Stimulated activated CD8-positive, alpha-beta memory T cell treated with anti-CD3 and anti-CD28 coated beads, Interleukin-12 subunit alpha, Interleukin-12 subunit beta, amount 100 ng/mL, for 4 hours (primary cell): ENCODE measurements at regions not wholly inside any gene's neighbourhood (a gene's known extent, or its start where the extent isn't known, plus 50 kb on each side); places are given as distances from the start of the nearest gene placed in this dataset.

Source experiments
- DNase-seq: peaks from one replicate; pipeline ENCODE4 v3.0.0-alpha.2; 2020; ENCODE audit warnings: low read depth

DNA sequence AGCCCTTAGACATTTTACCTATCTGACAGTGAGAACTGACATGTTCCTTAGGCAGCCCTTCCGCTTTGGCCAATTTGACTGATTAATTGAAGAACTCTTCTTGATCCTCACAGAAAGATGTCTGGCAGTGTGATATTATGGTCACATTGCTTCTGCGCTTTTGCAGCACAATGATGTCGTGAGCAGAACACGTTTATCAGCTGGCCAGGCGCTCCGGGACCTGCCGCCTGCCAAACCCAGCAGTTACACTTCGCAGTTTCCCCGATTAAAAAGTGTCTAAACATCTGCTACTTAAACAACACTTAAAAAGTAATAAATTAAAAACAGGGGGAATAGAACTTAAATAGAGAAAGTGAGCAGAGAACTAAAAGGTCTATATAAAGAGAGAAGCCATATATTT is 103.5 kb upstream of the ETS2 start:
- no peak for DNase-seq

DNA sequence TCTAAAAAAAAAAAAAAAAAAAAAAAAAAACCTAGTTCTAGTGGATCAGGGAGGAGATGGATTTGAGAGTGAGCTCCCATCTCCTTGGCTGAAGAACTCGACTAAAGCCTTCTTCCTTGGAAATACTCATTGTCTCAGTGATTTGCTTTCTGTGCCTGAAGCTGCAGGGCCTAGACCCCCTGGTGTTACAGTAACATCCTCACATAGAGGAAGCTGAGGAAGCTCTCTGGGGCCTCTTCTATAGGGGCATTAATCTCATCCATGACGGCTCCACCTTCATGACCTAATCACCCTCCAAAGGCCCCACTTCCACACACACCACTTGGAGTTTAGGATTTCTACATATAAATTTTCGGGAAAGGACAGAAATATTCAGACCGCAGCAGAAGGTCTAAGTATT is 95.9 kb upstream of the ETS2 start:
- DNase-seq, result no peak

DNA sequence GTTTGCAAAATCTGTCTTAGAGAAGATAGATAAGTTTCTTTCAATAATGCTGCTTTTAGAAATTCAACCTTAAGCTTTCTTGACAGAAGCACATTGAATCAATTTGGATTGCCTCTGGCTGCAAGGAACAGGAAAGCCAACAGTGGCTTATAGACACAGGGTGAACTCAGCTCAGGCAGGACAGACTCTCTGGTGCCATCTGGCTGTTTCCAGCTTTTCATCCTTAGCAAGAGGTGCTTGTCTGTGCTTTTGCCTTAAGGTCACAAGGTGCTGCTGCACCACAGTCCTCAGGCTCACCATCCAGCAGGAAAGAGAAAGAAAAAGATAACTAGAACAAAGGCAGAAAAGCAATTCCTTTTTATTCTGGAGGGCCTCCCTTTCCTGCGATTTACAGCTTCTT is 93.7 kb upstream of the ETS2 start:
- DNase-seq, result no peak

DNA sequence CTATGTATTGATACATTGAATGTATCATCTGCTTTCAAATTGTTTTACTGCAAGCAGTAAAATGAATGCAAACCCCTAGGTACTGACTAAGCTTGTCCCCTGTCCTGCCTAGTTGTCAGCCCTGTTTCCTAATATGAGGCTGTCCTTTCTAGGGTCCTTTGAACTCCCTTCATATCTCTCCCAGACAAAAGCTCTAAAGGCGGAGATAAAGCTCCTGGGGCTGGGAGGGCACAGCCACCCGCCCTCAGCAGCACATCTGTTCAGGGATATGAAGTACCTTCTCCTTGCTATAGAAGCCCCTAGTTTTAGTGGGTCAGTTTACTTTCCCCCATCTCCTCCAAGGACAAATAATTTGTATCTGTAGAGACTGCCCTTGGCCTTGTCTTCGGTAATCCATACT is 93.1 kb upstream of the ETS2 start:
- DNase-seq, result no peak

DNA sequence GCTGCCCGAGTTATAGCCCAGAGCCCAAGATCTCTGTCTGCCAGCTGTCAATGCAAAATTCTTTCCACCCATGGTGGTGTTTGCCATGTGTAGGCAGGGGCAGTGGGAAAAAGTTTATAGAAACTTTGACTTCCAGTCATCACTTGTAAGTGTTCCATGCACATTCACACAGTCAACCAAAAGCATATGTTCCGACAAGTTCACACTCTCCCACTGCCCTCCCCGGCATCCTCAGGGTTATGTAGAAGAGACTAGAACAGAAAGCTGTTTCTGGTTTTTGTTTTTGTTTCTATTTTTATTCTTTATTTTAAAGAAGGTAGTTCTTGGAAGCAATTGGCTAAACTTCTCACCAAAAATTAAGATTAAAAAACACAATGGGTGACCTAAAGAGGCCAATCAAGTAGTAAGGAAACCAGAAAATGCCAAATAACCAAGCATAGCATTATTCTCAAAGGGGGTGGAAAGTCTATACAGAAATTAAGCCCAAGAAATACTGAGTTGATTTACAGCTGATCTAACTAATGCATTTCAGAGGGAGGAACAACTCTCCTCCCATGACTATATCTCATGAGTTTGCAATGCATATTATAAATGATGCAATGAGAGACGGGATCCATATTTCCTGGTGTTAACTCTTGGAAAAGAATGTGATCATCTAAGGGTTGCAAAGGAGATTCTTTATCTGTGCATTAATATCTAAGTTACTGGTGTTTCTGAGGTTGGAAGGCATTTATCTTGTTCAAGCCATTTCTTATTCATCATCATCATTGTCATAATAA is 91.5 kb upstream of the ETS2 start:
- no peak for DNase-seq

DNA sequence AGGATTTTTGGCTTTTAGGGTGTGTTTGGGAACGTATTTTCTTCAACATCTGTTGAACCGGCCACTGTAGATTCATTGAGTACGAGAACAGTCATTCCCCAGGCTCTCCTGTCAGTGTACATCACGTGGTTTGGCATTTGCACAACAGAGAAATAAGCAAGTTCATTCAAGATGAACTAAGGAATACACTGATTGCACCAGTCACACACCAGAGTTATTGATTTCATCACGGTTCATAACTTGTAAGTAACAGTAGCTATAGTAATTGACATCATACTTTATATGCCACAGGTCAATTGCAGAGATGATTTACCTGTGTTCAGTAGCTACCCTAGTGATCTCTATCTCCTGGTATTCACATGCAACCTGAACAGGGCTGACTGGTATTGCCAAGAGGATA is 90.7 kb upstream of the ETS2 start:
- DNase-seq, result no peak

DNA sequence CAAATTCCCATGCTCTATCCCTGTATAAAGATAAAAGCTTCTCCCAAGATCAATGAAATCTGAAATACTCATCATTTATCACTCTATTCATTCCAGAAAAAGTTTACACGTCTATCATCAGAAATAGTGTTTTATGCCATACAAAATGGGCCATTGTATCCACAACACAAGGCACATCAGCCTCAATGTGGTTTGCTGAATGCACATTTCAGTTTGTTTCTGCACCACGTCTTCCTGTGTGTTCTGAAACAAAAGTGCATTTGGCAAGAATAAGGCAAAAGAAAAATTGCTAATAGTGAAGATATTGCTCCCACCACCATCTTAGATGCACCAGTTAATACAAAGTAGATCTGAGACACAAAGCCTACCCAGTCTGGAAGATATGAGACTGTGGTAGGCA is 89.6 kb upstream of the ETS2 start:
- no peak for DNase-seq

DNA sequence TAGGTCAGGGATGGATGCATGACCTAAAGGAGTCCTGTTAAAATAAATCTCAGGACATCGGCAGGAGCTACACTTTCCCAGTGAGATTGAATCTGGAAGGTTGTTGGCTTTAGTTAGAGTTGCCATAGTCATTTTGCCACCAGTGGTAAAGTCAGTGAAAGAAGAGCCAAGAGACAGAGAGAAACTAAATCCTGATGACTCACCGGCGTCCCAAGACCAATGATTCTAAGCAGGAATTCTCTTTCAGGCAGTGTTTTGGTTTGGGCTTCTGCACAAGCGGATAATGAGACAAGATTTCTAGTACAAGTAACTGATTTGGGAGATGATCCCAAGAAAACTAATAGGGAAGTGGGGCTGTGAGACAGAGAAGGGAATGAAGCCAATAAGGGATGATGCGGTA is 88.8 kb upstream of the ETS2 start:
- DNase-seq, result no peak

DNA sequence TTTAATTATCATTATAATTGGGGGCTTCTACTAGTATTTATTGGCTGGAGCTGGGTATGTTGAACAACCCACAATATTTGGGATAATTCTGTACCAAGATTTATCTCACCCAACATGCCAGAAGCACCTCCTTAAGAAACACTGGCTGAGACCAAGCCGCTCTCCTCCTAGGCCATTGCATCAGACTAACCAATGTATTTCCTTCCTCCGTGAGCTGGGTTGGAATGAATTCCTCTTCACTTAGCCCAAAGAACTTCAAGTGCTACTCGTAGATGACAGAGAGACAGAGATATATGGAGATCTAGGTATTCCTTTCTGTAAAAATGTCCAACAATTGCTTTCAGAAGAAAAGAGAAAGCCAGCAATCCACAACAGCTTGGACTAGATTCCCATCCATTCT is 87.2 kb upstream of the ETS2 start:
- no peak for DNase-seq

DNA sequence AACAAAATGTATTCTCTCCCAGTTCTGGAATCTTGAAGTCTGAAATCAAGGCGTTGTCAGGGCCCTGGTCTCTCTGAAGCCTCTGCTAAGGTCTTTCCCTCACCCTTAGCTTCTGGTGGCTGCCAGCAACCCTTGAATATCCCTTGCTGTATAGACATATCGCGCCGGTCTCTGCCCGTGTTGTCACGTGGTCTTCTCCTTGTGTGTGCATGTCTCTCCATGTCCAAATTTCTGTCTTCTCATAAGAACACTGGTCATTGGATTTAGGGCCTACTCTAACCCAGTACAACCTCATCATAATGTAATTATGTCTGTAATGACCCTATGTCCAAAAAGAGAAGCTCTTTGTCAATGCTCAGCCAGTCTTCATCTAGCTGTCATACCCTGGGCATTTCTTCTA is 85.7 kb upstream of the ETS2 start:
- DNase-seq, result no peak

DNA sequence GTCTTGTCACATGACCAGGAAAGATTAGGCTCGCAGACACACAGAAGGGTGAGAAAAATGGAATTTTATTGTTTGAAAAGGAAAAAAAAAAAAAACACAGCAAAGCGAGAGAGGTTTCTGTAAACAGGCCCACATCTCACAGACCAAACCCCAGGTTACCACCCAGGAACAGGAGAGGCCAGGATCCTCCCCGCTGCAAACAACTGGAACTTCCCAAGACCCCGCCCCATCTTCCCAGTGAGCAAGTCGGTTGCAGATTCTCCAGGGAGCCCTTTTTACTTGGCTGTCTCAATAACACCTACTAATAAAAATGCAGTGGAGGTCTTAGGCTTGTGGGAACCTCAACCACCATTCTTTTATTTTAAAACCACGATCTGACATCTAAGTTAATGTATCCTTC is 84.7 kb upstream of the ETS2 start:
- no peak for DNase-seq

DNA sequence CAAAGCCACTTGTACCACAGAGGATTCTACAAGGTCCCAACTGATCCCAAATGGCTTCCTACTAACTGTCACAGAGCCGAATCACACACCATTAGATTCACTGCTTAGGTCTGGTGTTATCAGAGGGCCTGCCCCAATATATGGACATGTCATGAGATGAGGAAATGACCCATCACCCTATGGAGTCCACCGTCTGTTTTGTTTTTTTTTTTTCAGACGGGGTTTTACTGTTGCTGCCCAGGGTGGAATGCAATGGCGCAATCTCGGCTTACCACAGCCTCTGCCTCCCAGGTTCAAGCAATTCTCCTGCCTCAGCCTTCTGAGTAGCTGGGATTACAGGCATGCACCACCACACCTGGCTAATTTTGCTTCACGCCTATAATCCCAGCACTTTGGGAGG is 83.8 kb upstream of the ETS2 start:
- no peak for DNase-seq

DNA sequence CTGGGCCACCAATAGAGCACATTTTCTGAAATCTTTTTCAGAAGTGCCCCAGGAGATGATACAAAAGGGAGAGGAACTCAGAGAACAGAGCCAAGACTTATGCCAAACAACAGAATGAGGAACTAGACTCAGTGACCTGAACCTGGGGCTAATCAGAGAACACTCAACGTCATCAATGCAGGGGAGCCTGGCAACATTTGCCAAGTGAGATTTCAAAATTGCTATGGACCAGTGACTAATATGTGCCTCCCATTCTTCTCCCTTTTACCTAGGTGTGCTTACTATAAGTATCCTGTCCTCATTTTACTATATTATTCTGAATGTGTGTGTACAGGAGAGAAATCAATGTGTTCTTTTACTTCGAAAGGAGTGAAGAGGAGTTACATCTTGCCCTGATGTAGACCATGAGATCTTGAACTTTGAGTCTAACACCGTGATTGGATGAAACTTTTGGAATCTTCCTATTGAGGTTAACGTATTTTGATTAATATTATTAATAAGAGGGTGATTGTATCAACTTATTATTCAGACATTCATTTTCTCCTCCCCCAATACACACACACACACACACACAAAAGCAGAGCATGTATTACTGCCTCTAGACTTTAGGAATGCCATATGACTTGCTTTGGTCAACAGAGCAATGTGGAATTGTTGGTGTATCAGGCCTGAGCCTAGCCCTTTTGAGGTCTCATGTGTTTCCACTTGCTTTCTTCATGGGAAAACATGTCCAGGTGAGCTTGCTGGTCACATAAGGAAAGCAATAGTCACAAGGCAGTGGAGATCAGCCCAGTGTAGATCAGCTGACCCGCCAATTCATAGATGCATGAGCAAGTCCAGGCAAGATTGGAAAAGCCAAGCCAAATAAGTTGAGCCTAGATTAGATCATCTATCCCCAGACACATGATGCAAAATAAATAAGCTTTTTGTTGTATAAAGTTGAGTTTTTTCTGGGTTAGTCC is 80.3 kb upstream of the ETS2 start:
- DNase-seq, result no peak

DNA sequence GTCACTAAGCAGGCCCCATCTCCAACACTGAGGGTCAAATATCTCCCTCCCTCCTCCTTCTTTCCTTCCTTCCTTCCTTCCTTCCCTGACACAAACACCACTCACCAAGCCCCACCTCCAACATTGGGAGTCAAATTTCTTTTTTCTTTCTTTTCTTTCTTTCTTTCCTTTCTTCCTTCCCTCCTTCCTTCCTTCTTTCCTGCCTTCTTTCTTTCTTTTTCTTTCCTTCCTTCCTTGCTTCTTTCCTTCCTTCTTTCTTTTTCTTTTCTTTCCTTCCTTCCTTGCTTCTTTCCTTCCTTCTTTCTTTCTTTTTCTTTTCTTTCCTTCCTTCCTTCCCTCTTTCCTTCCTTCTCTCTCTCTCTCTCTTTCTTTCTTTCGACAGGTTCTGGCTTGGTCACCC is 79.2 kb upstream of the ETS2 start:
- no peak for DNase-seq

DNA sequence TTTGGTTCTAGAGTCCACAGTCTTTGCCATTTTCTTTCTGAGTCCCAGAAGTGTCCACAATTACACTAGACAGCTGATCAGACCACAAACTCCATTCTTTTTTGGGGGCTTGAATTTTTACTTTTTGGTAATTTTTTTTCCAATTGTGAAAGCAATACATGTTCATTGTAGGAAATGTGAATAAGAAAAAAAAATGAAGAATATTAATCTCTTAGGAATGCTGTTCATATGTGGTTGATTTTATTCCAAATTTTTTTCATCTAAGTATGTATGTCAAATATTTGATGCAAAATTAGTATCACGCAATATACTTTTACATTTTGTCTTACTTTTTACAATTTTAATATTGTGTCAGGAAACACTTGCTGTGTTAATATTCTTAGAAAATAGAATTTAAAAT is 76.4 kb upstream of the ETS2 start:
- DNase-seq, result no peak

DNA sequence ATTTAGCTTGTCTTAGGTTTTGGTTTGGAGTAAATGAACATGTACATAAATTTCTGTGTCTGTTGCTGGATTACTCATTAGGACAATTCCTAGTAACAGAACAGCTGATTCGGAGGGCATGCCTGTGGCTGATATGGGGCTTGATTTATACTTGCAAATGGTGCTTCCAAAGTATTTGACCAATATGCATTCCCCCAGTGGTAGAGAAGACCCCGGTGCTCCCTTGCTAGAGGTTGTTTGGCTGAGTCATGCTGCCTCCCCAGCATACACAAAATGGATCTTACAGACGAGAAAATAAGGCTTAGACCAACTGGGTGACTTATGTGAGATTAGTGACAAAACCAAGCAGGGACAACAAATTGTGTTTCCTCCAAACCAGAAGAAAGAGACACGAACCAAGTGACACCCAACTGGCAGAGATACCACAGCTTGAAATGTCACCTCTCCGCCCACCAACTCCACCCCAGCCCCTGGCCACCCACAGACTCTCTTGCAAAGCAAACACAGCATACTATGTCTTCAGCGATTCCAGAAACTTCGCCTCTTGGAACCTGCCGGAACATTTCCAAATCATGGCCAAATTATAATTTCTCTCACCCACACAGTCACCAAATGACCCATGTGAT is 75.9 kb upstream of the ETS2 start:
- no peak for DNase-seq

DNA sequence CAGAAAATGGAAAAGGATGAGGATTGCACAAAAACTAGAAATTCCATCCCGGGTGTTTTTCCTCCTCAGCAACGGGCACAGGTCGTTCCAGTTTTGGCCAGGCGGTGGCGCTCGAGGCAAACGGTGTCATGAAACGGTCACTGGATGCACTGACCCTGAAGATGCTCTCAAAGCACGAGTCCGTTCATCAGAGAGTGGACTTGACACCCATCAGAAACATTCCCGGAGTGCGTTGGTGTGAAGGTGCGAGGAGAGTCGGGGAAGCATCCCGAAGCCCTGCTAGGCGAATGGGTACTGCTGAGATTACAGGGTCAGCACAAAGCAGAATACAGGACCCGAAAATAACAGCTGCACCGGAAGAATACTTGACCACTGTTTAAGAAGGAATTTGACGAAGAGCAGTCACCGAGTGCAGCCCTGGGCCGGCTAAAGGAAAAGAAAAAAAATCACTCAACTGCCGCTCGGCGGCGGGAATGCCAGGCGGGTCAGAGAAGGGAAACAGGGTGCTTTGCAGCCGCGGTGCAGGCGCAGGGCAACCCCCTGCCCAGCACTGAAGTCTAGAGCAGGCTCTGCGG is 71.7 kb upstream of the ETS2 start:
- DNase-seq, result peak; percentile 29

DNA sequence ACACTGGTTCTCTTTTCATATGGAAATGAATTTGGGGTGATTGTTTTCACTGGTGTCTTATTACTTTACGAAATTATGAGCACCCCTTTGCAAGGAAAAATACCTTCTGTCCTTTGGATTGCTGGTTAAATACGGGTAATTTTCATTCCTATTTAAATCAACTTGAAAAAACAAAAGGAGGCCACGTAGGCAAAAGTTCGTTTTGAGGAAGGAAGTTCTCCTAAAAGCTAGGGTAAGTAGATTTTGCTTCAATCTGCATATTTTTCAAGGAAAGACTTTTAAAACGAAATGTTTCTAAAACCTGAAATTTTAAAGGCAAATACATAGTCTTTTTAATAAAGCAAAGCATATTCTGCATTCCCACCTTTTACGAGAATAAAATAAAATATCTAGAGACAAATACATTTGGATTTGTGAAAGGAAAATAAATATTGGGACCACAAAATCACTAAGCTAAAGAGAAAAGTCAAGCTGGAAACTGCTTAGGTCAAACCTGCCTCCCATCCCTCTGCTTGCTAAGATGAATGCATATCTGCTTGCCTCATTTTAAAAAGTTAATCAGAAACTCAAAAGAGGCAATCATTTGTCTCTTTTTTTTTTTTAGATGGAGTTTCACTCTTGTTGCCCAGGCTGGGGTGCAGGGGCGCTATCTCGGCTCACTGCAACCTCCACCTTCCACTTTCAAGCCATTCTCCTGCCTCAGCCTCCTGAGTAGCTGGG is 70.9 kb upstream of the ETS2 start:
- no peak for DNase-seq

DNA sequence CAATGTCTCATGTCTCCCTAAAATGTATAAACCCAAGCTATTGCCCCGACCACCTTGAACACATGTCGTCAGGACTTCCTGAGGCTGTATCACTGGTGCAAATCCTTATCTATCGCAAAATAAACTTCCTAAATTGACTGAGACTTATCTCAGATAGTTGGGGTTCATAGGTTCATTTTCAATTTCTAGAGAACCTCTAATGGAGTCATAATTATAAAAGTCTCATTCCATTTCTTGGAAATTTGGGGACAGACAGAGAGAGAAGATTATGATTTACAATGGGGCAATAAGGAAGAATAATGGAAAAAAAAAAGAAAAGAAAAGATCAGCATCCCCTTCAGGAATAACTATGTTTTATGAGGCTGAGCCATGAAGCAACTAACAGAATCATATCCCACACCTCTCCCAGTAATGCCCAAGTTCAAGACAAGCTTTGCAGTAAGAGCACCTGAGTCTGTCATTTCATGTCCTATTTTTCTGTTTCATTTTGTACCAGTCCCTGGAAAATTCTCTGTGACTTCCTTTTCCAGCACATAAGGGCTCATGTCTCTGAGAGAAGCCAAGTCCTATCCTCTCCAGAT is 70.0 kb upstream of the ETS2 start:
- DNase-seq, result no peak

DNA sequence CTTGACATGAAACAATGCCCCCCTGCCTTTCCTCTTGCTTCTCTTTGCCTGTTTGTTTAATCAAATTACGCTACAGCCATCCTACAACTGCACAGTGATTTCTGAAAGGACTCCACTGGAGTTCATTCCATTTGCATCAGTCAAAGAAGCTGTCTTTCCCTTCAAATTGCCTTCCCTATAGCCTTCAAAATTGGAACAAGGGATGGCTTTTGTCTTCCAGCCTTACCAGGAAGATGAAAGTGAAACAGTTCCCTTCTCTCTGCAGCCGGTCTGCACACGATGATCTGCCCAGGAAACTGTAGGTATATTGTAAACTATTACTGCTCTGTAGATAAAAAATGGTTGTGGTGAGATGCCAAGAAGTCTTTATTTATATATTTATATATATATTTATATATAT is 65.6 kb upstream of the ETS2 start:
- DNase-seq, result no peak

DNA sequence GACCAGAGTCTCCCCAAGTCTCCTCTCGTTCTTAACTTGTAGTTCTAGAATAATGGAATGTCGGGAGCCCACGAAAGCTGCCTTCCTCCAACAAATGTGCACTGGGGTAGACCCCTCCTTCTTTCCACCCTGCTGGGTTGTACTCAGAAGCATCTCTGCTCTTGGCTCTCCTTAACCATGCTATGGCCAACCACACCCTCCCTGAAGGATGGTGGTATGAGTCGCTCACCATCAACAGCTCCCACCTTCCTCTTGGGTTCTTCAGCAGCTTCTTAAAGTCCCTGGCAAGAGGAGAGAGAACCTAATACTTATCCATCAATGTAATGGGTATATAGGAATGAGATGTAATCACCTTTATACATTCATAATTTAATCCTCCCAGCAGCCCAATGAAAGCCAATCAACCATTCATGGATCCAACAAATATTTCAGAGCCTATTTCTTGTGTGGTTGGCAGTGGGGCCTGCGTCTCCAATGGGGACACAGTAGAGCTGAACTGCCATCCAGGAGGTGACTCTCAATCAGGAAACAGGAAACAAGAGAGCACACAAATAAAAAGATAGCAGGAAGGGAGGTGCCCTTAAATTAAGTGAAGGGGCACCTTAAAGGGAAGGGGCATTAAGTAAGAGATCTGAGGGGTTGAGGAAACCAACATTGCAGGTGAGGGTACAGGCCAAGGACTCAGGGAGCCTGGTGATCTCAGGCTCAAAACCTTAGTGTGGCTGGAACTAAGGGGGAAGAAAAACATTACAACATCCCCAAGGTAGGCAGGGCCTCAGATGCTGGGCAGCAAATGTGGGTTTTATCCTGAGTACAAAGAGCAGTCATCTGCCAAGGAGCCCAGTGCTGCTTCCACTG is 64.4 kb upstream of the ETS2 start:
- no peak for DNase-seq
